Eye (tissue), 1 donor: ENCODE measurements at regions not wholly inside any gene's neighbourhood (a gene's known extent, or its start where the extent isn't known, plus 50 kb on each side); places are given as distances from the start of the nearest gene placed in this dataset.
"Not testable (repeated sequence)": the region's sequence is repeated elsewhere in the genome, so short reads cannot be mapped to it uniquely, and the experiment has no call there.

Source experiments
- DNase-seq: peaks from one replicate; pipeline ENCODE4 v3.0.0-alpha.2; 2015

DNA sequence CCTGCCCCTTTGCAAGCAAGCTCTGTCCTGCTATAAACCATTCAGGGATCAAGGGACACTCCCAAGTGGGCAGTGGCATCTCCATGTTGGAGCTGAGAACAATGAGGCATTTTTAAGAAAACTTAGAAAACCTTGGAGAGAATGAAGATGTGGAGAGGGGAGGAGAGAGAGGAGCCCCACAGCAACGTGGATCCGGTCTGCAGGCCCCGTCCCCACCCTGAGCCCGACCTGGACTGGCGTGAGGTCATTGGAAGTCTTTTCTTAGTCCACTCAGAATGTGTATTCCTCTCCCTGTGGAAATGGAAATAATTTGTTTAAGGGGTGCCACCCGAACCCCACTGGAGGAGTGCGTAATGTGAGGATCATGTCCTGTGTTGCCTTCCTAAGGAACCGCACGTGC is 328.0 kb upstream of the COX7C start:
- not testable (repeated sequence) for DNase-seq

DNA sequence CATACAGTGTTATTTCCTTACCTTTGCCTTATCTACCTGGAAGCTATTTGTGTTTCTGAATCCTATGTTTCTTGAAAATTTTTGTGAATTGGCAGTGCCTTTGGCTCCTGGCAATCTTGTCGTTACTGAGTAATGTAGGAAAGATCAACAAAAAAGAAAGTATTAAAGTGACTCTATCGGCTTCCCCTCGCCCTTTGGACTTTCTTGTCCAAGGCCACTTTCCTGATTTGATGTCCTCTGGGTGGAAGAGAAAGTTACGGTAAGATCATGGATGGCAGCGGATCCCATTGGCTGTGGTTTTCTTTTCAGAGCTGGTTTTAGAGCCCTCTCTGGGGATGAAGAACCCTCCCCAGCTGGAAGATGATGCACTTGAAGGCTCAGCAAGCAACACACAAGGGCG is 324.9 kb upstream of the COX7C start:
- DNase-seq, result not testable (repeated sequence)

DNA sequence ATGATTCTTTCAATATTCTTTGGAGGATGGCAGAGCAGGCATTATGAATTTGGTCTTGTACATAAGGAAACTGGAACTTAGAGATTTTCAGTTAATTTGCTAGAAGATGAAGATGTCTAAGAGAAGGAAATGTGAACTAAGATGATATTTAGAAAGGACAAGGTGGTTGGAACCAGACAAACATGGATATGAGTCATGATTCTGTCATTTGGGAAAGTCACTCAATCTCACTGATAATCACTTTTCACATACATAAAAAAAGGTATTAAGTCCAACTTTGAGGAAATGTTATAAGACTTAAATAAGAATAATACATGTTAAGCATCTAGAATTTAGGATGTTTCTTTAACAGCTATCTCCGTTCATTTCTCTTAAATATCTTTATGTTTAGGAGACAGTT is 315.1 kb upstream of the COX7C start:
- DNase-seq, result not testable (repeated sequence)

DNA sequence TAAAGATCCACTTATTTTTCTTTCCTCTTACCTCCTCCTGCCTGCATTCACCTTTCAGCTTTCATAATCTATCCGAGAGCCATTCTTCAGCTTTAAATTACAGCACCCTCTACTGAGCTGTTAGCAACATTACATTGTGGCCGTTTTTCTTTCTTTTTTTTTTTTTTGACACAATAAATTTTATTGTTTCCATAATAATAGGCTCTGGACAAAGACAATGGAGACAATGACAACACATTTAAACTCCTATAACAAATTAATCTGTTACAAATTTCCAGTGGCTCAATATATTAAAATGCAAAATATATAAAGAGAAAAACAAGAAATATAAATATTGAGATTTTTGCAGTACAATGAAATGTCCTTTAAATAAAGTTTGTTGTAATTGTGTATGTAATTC is 312.7 kb upstream of the COX7C start:
- DNase-seq, result peak; percentile 34

DNA sequence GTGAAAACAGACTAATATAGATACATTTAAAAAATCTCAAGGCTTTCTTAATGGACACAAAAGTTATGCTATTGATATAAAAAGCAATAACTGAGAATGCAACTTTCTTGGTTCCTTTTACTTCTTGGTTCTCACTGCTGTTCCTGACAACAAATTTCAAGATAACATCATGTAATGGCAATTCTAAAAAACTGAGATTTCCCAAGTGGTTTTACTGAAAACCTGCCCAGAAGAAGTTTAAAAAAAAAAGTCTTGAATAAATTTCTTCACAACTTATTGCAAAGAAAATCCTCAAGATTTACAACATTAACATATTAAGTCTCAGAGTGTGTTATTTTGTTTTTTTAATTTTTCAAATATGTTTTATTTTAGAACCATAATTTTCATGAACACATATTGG is 302.8 kb upstream of the COX7C start:
- no peak for DNase-seq

DNA sequence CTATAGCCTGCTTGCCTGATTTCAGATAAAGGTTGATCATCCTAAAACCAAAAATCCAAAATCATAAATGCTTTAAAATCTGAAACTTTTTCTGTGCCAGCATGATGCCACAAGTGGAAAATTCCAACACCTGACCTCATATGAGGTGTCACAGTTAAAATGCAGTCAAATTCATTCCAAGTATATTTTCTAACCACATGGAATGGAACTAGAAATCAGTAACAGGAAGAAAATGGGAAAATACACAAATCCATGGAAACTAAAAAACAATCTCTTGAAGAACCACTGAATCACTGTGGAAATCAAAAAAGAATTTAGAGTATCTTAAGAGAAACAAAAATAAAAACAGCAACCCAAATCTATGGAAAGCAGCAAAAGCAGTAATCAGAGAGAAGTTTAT is 297.5 kb upstream of the COX7C start:
- no peak for DNase-seq

DNA sequence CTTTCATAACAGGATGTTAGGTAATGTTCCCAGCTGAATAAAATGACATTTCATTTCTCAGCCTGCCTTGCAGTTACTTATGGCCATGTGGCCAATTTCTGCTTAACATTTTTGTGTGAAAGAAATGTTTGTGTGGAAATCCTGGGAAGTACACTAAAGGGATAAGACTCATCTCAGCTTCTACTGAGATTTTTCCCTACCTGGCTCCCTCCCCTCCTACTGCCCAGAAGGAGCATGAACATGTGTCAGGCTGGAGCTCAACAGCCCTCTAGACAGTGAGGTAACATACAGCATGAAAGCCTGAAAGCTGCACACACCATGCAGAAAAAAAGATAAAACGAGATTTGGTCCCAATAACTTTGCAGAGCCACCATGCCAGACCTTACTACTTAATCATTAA is 288.4 kb upstream of the COX7C start:
- no peak for DNase-seq

DNA sequence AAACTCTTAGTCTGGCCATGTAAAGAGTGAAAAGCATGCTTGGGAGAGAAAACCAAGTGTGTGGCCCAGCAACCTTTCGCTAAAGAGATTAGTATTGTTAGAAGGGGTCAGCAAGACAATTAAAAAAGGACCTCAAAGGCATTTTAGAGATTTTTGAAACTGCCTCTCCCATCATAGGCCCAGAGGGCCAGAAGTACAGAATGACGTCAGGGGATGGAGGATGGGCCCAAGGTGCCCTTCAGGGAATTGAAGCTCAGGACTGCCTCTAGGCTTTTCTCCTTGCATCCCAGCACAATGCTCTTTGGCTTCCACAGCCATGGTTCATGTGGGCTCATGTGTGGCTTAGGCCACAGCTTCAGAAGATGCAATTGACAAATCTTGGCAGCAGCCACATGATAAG is 287.0 kb upstream of the COX7C start:
- no peak for DNase-seq

DNA sequence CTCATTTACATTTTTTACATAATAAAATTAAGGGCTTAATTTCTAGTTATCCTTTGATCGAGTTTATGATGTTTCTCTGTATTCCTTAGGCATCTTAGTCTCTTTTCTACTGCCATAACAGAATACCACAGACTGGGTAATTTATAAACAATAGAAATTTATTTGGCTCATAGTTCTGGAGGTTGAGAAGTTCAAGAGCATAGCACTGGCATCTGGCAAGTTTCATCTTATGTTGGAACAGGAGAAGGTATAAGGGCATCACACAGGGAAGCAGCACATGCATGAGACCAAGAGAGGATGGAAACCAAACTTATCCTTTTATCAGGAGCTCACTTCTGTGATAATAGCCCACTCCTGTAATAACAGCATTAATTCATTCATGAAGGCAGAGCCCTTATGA is 284.9 kb upstream of the COX7C start:
- no peak for DNase-seq

DNA sequence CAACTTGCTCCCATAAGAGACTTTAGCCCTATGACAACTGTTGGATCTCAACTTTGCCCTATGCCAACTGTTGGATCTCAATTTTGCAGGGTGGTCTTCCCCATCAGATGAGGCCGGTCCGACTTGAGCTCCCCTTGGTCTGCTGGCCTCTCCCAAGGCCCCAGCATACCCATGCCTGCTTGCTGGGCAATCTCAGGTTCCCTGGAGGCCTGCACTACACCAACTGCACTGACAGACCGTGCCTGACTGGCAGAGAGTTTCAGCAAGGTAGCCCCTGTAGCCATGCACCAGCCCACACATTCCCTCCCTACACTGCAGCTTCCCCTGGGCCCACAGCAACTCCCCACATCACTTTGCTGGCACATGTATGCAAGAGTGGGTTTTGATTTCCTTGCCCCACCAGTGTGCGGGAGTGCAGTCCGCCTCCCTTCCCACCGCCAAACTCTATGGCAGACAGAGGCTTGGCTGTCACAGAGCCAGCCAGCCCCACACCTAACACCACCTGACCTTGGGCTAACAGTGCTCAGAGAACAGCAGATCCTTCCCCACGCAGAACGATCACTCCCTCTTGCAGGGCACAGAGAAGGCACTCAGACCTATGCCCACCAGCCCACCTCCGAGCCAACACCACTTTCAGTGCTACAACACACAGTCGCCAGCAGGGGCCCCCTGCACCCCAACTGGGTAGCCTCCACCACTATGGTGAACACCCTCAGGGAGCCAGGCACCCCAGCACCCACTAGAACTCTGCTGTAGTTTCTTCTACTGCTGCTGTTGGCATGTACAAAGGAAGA is 279.9 kb upstream of the COX7C start:
- DNase-seq, result no peak

DNA sequence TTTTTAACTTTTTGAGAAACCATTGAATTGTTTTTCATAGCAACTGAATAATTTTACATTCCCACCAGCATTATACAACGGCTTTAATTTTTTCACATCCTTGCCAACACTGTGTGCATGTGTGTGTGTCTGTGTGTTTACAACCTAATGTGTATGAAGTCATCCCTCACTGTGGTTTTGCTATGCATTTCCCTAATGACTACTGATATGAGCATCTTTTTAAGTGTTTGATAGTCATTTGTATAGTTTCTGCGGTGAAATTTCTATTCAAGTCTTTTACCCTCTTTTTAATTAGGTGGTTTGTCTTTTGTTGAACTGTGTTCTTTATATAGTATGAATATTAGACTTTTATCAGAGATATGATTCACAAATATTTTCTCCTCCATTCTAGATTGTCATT is 263.1 kb upstream of the COX7C start:
- no peak for DNase-seq

DNA sequence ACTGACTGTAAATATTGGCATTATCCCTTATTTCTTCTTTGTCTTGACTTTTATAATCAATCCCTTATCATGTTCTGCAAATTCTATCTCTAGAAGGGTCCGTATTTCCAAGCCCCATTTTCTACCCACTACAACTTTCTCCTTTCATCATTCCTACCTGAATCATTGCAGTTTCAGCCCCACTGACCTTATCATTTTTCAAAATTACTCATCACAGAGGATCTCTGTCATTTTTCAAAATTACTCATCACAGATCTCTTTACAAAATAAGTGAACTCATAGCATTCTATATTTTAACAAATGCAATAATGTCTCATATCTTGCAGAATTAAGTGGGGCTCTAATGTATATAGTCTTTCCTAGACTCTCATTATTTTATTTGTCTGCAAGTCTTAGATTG is 256.9 kb upstream of the COX7C start:
- DNase-seq, result no peak

DNA sequence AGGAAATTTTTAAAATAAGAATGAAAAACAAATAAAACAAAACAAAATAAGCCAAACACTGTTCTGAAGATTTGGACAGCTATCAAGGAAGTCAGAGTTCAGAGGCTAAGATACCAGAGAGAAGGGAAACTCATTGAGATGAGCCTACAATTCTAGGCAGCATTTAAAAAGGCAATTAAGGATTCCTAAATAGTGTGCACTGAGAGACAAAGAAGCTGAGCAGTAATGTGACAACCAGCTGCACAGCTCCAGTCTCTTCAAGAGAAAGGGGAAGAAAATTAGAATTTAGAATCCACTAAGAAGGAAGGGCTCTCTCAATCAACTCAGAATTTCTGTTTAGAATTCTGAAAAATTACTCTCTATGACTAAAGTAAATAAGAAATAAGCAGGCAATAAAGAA is 246.7 kb upstream of the COX7C start:
- DNase-seq, result peak; percentile 8

DNA sequence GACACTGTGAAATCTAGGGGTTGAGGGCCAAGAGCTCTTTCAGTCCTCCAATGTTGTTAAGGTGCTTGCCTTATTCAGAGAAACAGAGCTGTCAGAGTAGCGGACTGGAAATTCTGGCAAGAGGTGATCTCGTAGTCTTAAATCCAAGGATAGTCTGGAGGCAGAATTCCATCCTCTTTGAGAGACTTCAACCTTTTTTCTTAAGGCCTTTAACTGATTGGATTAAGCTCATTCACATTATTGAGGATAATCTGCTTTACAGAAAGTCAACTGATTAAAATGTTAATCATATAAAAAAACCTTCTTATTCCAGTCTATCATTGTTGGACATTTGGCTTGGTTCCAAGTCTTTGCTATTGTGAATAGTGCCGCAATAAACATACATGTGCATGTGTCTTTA is 243.1 kb upstream of the COX7C start:
- no peak for DNase-seq

DNA sequence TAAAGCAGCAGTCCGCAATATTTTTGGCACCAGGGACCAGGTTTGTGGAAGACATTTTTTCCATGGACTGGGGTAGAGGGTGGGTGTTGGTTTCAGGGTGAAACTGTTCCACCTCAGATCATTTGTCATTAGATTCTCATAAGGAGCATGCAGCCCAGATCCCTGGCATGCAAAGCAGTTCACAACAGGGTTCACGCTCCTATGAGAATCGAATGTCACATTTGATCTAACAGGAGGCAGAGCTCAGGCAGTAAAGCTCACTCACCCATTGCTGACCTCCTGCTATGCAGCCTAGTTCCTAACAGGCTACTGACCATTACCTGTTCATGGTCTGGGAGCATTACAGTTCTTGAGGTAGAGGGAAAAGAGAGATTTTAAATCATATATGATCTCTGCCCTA is 241.5 kb upstream of the COX7C start:
- no peak for DNase-seq

DNA sequence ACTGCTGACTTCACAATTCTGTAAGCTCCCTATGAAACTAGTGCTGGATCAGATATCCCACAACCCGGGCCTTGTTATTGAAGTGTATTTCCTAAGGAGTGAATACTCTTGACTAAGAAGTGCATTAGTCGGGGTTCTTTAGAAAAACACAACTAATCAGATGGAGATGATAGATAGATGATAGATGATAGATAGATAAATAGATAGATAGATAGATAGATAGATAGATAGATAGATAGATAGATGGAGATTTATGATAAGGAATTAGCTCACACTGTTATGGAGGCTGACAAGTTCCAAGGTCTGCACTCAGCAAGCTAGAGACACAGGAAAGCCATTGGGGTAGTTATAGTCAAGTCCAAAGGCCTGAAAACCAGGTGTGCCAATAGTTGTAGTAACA is 214.6 kb upstream of the COX7C start:
- no peak for DNase-seq

DNA sequence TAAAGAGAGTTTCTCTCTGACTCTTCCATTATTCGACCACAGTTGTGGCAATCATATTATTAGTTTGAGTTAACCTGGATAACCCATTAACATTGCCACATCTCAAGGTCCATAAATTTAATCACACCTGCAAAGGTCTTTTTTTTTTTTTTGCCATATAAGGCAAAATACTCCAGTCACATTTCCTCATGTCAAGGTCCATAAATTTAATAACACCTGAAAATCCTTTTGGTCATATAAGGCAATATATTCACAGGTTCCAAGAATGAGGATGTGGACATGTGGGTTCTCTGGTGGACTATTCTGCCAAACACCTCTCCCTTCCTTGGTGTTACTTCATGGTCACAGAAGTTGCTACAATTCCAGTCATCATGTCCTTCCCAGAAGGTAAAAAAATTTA is 213.5 kb upstream of the COX7C start:
- no peak for DNase-seq

DNA sequence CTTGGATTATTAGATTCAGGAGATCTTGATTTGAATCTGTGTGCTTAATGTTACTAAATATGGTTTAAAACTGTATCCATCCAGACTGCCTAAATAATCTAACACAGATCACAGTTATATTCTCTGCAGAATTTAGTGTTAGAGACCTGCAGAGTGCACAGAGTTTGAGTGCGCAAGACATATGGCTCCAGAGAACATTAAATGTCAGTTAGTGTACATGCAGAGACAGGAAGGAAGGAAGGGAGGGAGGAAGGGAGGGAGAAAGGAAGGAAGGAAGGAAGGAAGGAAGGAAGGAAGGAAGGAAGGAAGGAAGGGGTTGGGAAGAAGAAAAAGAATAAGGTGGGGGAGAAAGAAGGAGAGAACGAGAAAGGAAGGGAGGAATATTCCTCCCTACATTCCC is 210.0 kb upstream of the COX7C start:
- DNase-seq, result no peak

DNA sequence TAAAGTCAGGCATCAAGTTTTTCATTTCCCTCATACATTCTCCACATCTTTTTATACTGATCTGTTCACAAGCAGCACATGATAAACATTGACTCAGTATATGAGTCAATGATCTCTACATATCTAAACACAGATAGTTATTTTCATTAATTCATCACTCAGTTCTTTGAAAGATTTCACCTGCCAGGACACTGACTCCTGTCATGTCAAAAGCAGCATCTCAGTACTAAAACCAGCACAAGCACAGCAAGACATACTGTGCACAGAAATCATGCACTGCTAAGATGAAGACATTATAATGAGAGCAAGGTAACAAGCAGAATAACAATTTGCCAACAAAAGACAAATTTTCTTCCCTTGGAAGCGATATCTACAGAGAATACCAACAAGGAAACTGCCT is 206.1 kb upstream of the COX7C start:
- DNase-seq, result no peak

DNA sequence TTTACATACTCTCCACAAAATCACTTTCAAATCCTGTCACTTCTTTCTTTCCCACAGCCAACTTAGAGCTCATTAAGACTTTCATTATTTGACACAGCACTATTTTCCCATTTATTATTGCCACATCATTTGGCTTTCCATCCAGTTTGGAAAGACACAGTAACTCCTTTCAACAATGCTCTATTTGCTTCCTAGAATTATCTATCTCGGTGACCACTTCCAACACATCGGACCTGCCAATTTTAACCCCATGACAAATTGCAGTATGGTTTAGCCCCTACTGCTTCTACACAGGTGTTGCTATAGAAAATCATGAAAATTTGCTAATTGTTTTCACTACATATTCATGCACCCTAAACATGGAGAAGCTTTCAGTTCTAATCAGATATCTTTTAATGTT is 190.6 kb upstream of the COX7C start:
- no peak for DNase-seq

DNA sequence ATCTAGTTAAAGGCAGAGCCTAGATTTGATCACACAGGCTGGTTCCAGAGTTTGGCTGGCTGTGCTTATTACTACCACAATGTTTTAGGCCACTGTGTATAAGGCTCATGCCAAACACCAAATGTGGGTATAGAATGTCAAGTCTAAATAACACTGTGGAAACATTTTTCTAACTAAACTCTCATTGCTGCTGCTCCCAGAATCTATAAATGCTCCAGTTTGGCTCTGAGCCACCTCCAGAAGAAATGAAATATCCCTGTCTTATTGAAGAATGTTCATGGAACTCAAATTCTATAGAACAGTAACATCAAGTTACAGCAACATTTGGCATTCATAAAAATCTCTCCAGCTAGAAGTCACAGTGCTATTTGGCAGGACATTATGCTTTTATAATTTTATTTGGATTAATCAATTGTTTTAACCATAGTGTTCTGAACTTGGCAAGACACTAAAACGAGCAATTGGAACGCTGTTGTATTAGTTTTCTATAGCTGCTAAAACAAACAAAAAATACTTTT is 178.1 kb upstream of the COX7C start:
- DNase-seq, result peak; percentile 57

DNA sequence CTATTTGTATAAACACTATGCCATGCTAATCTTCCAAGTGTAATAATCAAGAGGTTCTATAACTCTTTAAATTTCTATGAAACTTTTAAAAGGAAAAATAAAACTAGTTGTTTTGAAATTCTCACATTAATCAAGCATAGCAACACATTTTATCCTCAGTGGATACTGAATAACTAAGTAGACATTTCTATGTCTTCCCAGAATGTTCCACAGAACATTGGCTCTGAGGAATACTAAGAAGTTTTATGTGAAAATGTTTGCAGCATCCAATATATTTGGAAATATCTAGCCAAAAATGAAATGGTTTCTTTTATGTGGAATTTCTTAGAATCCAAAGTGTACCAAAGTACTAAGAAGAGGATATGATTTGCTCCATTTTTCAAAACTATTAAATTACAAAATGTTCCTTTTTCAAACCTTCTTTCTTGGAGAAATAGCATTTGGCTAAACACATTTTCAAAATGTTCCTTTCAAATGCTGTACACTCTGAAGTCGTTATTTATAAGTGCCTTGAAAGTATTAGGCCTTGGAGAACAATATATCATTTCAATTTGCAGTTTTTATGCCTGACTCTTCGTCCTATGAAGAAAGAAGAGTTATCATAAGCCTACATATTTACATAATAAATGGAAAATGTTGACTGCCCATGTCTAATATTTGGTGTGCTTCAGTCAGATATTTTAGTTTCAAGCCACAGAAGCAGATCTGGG is 175.6 kb upstream of the COX7C start:
- DNase-seq, result no peak

DNA sequence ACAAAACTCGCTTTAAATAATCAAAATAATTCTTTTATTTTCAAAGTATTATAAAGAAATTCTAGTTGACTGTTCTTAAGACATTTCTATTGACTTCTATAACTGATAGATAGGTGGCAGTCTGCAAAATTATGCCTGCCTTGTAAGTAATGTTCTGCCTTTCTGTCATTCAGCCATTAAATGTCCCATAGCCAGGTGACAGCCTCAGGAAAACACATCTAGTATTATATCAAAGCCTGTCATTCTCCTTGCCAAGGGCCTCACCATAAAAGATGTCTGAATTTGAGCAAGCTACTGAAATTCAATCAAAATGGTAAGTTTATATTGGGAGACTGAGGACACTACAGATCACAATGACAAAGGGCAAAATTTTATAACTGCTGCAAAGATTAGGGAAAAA is 170.4 kb upstream of the COX7C start:
- no peak for DNase-seq

DNA sequence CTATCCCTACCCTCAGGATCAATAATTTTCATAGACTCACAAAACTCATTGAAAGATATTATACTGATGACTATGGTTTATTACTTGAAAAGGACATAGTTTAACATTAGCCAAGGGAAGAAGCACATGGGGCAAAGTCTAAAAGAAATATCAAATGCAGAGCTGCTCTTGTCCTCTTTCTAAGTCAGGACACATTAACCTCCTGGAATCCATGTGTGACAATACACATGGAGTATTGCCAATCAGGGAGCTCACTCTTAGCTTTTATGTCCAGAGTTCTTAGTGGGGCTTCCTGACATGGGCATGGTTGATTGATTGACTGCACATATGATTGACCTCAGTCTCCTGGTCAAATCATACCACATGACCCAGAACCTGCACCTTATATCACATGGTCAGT is 165.5 kb upstream of the COX7C start:
- DNase-seq, result no peak

DNA sequence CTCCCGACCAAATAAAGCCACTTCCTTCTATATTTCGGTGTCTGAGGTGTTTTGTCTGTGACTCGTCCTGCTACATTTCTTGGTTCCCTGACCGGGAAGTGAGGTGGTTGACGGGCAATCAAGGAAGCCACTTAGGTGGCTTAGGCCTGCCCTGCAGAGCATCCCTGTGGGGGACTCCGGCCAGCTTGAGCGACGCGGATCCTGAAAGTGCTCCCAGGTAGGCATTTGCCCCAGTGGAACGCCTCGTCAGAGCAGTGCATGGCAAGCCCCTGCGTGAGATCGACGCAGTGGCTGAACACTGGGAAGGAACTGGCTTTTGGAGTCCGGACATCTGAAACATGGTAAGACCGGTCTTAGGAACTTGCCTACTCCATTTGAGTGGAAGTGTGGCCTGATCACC is 157.2 kb upstream of the COX7C start:
- no peak for DNase-seq
